Body of pancreas (tissue), 4 donors: ENCODE measurements at regions not wholly inside any gene's neighbourhood (a gene's known extent, or its start where the extent isn't known, plus 50 kb on each side); places are given as distances from the start of the nearest gene placed in this dataset.
"Not testable (repeated sequence)": the region's sequence is repeated elsewhere in the genome, so short reads cannot be mapped to it uniquely, and the experiment has no call there.

ENCODE experiments used
- ATAC-seq: fragments of 150-250 bp; one replicate; pipeline ENCODE4 v1.9.1; 2016
- DNase-seq, 4 donors: peaks; one replicate each; pipeline ENCODE4 v3.0.0-alpha.2; 2019
- H3K27ac ChIP-seq, 4 donors: fragments of 200-600 bp; sonication (generic); 1 replicate in 3 of 4; 2 replicates in 1 of 4; pipeline versions ENCODE4 v1.5.1 to v1.6.1; 2016 to 2019; ENCODE audit warnings: mild to moderate bottlenecking in 1 of 4, mixed read lengths in 1 of 4, moderate library complexity in 1 of 4
- H3K27me3 ChIP-seq, 2 donors: fragments of 200-600 bp; sonication (generic); one replicate each; pipeline ENCODE4 v1.6.0; 2016; ENCODE audit warnings: mild to moderate bottlenecking in 1 of 2
- H3K36me3 ChIP-seq, 2 donors: fragments of 200-600 bp; sonication (generic); replicated peaks in 1 of 2; 2 replicates each; pipeline ENCODE4 v1.5.1; 2016; ENCODE audit warnings: low read depth in 2 of 2; ENCODE audit not compliant: insufficient read depth in 1 of 2
- H3K4me1 ChIP-seq: fragments of 200-600 bp; sonication (generic); one replicate; pipeline ENCODE4 v1.6.0; 2016
- H3K4me3 ChIP-seq, 2 donors: fragments of 200-600 bp; sonication (generic); 1 replicate in 1 of 2; 2 replicates in 1 of 2; pipeline ENCODE4 v1.5.1; 2016 to 2019
- H3K9me3 ChIP-seq, 3 donors: fragments of 200-600 bp; sonication (generic); 1 replicate in 2 of 3; 2 replicates in 1 of 3; pipeline ENCODE4 v1.5.1; 2016
- CTCF ChIP-seq, 7 experiments: fragments of 450-650 bp in 4 of 7; fragments of 200-600 bp in 3 of 7; sonication (generic) in 3 of 7; IDR thresholded peaks; one replicate each; pipeline ENCODE4 v1.5.1; 2016 to 2019; ENCODE audit warnings: antibody characterized with exemption in 7 of 7
- POLR2A ChIP-seq, 3 donors: fragments of 450-650 bp; IDR thresholded peaks; one replicate each; pipeline ENCODE4 v1.6.1; 2016; ENCODE audit warnings: antibody characterized with exemption in 3 of 3, mild to moderate bottlenecking in 2 of 3
- WGBS, 2 donors: methylation state at CpG; one replicate each; pipeline ENCODE4 v1.1.5; 2017; 5-methylcytosine and 5-hydroxymethylcytosine counted together
- intact Hi-C: fragments of 100-400 bp; cut with DNase I; formaldehyde crosslinking; loops from one replicate; pipeline ENCODE4 v1.15.1; 2023

GRCh38 chr6:20341564-20341963 lies 60.1 kb upstream of the E2F3 start:
- no peaks in the 10 kb centered on the region for H3K9me3 ChIP-seq
- intact Hi-C loops: no loop called here
- no peak for DNase-seq
- no peak for TF ChIP-seq POLR2A (IDR thresholded peaks at IDR 0.05)
- no peak for TF ChIP-seq CTCF (IDR thresholded peaks at IDR 0.05)
- no peak overlapping the region for H3K27ac ChIP-seq
- 81 to 89% methylated on average over 4 of the region's 4 CpGs for WGBS, 2 donors
- no peak overlapping the region for H3K4me3 ChIP-seq
- no peaks in the 10 kb centered on the region for H3K27me3 ChIP-seq
- no peaks in the 10 kb centered on the region for H3K4me1 ChIP-seq
- ATAC-seq: no peak
- H3K36me3 ChIP-seq: no peaks in the 10 kb centered on the region

DNA sequence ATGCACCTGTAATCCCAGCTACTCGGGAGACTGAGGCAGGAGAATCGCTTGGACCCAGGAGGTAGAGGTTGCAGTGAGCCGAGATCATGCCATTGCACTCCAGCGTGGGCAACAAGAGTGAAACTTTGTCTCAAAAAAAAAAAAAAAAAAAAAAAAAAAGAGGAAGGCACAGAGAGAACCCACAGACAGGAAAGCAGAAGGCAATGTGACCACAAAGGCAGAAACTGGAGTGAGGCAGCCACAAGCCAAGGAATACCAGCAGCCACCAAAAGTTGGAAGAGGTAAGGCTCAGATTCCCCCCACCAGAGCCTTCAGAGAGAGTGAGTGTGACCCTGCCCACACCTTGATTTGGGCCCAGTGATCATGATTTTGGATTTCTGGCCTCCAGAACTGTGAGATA lies 54.7 kb upstream of the E2F3 start:
- H3K36me3 ChIP-seq, H3K4me1 ChIP-seq, DNase-seq, intact Hi-C loops, H3K9me3 ChIP-seq, H3K27me3 ChIP-seq, ATAC-seq, H3K4me3 ChIP-seq, H3K27ac ChIP-seq: not testable (repeated sequence)
- 67 to 88% methylated on average over 3 to 4 of the region's 4 CpGs for whole genome bisulfite sequencing, 2 donors

- DNase-seq: no peak
- Histone ChIP-seq H3K9me3 (peaks cover 0 to under 1% (median 0%) of the 10 kb centered on the region in 3 donors), H3K27ac (no peak overlapping the region), H3K4me1 (no peaks in the 10 kb centered on the region), H3K4me3 (no peak overlapping the region), H3K36me3 (no peaks in the 10 kb centered on the region), H3K27me3 (no peaks in the 10 kb centered on the region)
- no peak for TF ChIP-seq CTCF (IDR thresholded peaks at IDR 0.05)
- no peak for TF ChIP-seq POLR2A (IDR thresholded peaks at IDR 0.05)
- 65 to 80% methylated on average over 3 of the region's 3 CpGs for WGBS, 2 donors
- no peak for ATAC-seq
- intact Hi-C loops: no loop called here
These were observed 53.6 kb upstream of the E2F3 start for GRCh38 chr6:20348041-20348440.

- Histone ChIP-seq H3K27me3 (no peaks in the 10 kb centered on the region), H3K27ac (no peak overlapping the region), H3K36me3 (no peaks in the 10 kb centered on the region), H3K4me1 (no peaks in the 10 kb centered on the region), H3K4me3 (no peak overlapping the region), H3K9me3 (peaks cover 0 to 5% (median 0%) of the 10 kb centered on the region in 3 donors)
- WGBS, 2 donors: 48% methylated on average over 4 of the region's 4 CpGs
- TF ChIP-seq POLR2A (IDR thresholded peaks at IDR 0.05) (no peak), CTCF (IDR thresholded peaks at IDR 0.05) (no peak)
- intact Hi-C loops: no loop called here
- ATAC-seq: no peak
- DNase-seq: no peak
These were observed 52.5 kb upstream of the E2F3 start for GRCh38 chr6:20349225-20349624.

DNA sequence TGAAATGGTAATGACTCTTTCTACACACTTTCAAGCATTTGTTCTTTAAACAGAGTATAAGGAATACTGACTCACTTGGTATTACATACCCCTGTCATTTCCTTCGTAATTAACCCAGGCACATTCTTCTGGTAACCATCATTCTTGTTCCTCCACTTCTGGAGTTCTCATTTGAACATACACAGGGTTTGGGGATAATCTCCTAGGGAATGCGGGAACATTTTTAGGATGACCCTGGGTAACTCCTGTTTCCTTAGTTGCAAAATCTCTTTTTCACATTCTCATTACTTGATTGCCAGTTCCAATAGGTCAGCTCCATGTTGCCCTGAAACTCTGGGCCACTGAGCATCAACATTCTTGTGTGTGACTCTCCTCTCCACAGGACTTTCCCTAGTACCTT lies 51.5 kb upstream of the E2F3 start:
- 71 to 76% methylated on average over 2 of the region's 2 CpGs for WGBS, 2 donors
- H3K27ac ChIP-seq: no peak overlapping the region
- peaks cover 0 to 5% (median 0%) of the 10 kb centered on the region in 3 donors for H3K9me3 ChIP-seq
- DNase-seq (no peak), ATAC-seq (no peak)
- intact Hi-C loops: no loop called here
- no peaks in the 10 kb centered on the region for H3K36me3 ChIP-seq
- no peaks in the 10 kb centered on the region for H3K4me1 ChIP-seq
- no peak overlapping the region for H3K4me3 ChIP-seq
- TF ChIP-seq POLR2A (IDR thresholded peaks at IDR 0.05): no peak
- no peak for TF ChIP-seq CTCF (IDR thresholded peaks at IDR 0.05)
- H3K27me3 ChIP-seq: no peaks in the 10 kb centered on the region
